Testis (tissue), 2 donors: ENCODE measurements at regions not wholly inside any gene's neighbourhood (a gene's known extent, or its start where the extent isn't known, plus 50 kb on each side); places are given as distances from the start of the nearest gene placed in this dataset.

Experiments used
- POLR2A ChIP-seq: fragments of 450-650 bp; IDR thresholded peaks from one replicate; pipeline ENCODE4 v1.6.1; 2017; ENCODE audit warnings: antibody characterized with exemption, mild to moderate bottlenecking, moderate library complexity
- TF ChIP-seq, protein P1 (sequence below), 3 experiments: fragments of 450-650 bp in 2 of 3; fragments of 200-600 bp in 1 of 3; sonication (generic) in 1 of 3; IDR thresholded peaks; one replicate each; pipeline ENCODE4 v1.5.1; 2016 to 2019; ENCODE audit warnings: antibody characterized with exemption in 3 of 3, mild to moderate bottlenecking in 2 of 3, moderate library complexity in 1 of 3

DNA sequence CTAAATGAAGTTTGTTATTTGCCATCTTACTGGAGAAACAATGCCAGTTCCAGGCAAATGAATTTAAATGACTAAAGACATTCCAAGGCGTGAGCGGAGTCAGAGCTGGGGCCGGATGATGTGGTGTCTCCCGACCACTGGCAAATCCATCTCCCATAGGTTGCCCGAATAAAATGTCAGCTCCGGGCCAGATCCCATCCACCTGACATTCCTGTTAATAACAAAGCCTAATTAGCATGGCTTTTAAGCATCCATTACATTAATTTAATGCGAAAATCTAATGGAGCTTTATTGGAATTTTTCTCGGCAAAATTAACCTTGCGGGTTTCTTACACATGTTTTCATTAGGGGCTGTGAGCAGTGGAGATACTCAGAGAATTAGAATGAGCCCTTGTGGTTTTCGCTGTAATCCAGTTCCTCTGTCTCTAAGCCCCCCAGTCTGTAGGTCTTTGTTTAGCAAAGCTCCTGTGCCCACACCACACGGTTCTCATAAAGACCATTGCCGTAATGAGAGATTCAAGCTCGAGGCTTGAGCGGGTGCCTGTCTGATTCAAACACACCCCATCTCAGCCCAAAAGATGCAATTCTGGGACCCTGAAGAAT lies 123.3 kb downstream of the CCT6B start:
- TF ChIP-seq, protein P1, sequence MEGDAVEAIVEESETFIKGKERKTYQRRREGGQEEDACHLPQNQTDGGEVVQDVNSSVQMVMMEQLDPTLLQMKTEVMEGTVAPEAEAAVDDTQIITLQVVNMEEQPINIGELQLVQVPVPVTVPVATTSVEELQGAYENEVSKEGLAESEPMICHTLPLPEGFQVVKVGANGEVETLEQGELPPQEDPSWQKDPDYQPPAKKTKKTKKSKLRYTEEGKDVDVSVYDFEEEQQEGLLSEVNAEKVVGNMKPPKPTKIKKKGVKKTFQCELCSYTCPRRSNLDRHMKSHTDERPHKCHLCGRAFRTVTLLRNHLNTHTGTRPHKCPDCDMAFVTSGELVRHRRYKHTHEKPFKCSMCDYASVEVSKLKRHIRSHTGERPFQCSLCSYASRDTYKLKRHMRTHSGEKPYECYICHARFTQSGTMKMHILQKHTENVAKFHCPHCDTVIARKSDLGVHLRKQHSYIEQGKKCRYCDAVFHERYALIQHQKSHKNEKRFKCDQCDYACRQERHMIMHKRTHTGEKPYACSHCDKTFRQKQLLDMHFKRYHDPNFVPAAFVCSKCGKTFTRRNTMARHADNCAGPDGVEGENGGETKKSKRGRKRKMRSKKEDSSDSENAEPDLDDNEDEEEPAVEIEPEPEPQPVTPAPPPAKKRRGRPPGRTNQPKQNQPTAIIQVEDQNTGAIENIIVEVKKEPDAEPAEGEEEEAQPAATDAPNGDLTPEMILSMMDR (IDR thresholded peaks at IDR 0.05) = no peak
- no peak for TF ChIP-seq POLR2A
